ENCODE measurements at regions not wholly inside any gene's neighbourhood (a gene's known extent, or its start where the extent isn't known, plus 50 kb on each side); places are given as distances from the start of the nearest gene placed in this dataset.

DNA sequence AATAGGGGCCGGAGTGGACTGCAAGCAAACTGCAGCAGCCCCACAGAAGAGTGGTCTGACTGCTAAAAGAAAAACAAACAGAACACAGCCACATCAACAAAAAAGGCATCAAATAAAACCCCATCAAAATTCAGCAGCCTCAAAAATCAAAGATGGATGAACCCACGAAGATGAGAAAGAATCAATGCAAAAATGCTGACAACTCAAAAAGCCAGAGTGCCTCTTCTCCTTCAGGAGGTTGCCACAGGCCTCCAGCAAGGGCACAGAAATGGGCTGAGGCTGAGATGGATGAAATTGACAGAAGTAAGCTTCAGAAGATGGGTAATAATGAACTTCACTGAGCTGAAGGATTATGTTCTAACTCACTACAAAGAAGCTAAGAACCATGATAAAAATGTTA lies 388.6 kb downstream of the PABPC4L start:
- TF ChIP-seq, protein P1, sequence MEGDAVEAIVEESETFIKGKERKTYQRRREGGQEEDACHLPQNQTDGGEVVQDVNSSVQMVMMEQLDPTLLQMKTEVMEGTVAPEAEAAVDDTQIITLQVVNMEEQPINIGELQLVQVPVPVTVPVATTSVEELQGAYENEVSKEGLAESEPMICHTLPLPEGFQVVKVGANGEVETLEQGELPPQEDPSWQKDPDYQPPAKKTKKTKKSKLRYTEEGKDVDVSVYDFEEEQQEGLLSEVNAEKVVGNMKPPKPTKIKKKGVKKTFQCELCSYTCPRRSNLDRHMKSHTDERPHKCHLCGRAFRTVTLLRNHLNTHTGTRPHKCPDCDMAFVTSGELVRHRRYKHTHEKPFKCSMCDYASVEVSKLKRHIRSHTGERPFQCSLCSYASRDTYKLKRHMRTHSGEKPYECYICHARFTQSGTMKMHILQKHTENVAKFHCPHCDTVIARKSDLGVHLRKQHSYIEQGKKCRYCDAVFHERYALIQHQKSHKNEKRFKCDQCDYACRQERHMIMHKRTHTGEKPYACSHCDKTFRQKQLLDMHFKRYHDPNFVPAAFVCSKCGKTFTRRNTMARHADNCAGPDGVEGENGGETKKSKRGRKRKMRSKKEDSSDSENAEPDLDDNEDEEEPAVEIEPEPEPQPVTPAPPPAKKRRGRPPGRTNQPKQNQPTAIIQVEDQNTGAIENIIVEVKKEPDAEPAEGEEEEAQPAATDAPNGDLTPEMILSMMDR (IDR thresholded peaks at IDR 0.05), result no peak
- TF ChIP-seq EP300 (IDR thresholded peaks at IDR 0.05), result no peak
- no peak for TF ChIP-seq POLR2A (IDR thresholded peaks at IDR 0.05)
- no peak for TF ChIP-seq POLR2AphosphoS5 (IDR thresholded peaks at IDR 0.05)
